IMR-90 (cell line): ENCODE measurements at regions not wholly inside any gene's neighbourhood (a gene's known extent, or its start where the extent isn't known, plus 50 kb on each side); places are given as distances from the start of the nearest gene placed in this dataset.
"Not testable (repeated sequence)": the region's sequence is repeated elsewhere in the genome, so short reads cannot be mapped to it uniquely, and the experiment has no call there.

Experiments used
- ATAC-seq: fragments of 200-7000 bp; cut with Tn5 transposase; 2 replicates; pipeline ENCODE4 v1.9.1; 2020; ENCODE audit warnings: low read depth, mild to moderate bottlenecking, moderate library complexity
- BruUV-seq: library from RNA; stranded (reverse); fragments of 400-500 nt; replicated peaks from 2 replicates; lab custom pipeline; 2021; lab: Mats Ljungman, UMichigan
- CTCF ChIA-PET: fragments of 300-600 bp; formaldehyde crosslinking; extraction: SDS; loops from one replicate; lab custom pipeline; 2021; ENCODE audit warnings: antibody characterized with exemption; lab: Yijun Ruan, JAX
- POLR2A ChIA-PET: fragments of 300-600 bp; sonication (Branson Sonifier 250); formaldehyde crosslinking; loops from one replicate; lab custom pipeline; 2022; ENCODE audit warnings: antibody characterized with exemption; ENCODE audit not compliant: unreplicated experiment; lab: Charles Lee
- DNase-seq: peaks from one replicate; pipeline ENCODE4 v3.0.0; 2013
- H2AFZ ChIP-seq: replicated peaks from 2 replicates; pipeline ENCODE3; 2013; ENCODE audit warnings: low read length, mild to moderate bottlenecking; ENCODE audit not compliant: poor library complexity
- H2AK5ac ChIP-seq: 2 replicates; pipeline ENCODE4 v1.6.1; 2013; ENCODE audit warnings: low read depth, low read length, inconsistent platforms
- H2AK9ac ChIP-seq: replicated peaks from 2 replicates; pipeline ENCODE3; 2013; ENCODE audit warnings: mild to moderate bottlenecking, low read depth, low read length, moderate library complexity; ENCODE audit not compliant: poor library complexity
- H2BK120ac ChIP-seq: 2 replicates; pipeline ENCODE4 v1.6.1; 2013; ENCODE audit warnings: low read depth, low read length, inconsistent platforms
- H2BK15ac ChIP-seq: 3 replicates; pipeline ENCODE4 v1.6.1; 2013; ENCODE audit warnings: low read depth, low read length, inconsistent platforms
- H2BK20ac ChIP-seq: 2 replicates; pipeline ENCODE4 v1.6.1; 2013; ENCODE audit warnings: low read depth, mild to moderate bottlenecking, inconsistent platforms, low read length, moderate library complexity
- H2BK5ac ChIP-seq: 2 replicates; pipeline ENCODE4 v1.6.1; 2013; ENCODE audit warnings: mild to moderate bottlenecking, low read depth, low read length, inconsistent platforms; ENCODE audit not compliant: poor library complexity, severe bottlenecking
- H3K14ac ChIP-seq: replicated peaks from 2 replicates; pipeline ENCODE4 v1.6.1; 2013; ENCODE audit warnings: low read depth, low read length, inconsistent platforms
- H3K18ac ChIP-seq: 2 replicates; pipeline ENCODE4 v1.6.1; 2013; ENCODE audit warnings: low read depth, low read length, control low read depth
- H3K23ac ChIP-seq: 2 replicates; pipeline ENCODE4 v1.6.1; 2013; ENCODE audit warnings: low read depth, low read length, inconsistent platforms
- H3K27ac ChIP-seq: 2 replicates; pipeline ENCODE4 v1.5.1; 2013; ENCODE audit warnings: mild to moderate bottlenecking, control low read depth, low read length; ENCODE audit not compliant: insufficient read depth
- H3K27me3 ChIP-seq: 2 replicates; pipeline ENCODE4 v1.6.1; 2013; ENCODE audit warnings: low read length; ENCODE audit not compliant: control insufficient read depth, insufficient read depth
- H3K36me3 ChIP-seq: 2 replicates; pipeline ENCODE4 v1.6.1; 2013; ENCODE audit warnings: low read length, mixed read lengths; ENCODE audit not compliant: control insufficient read depth, insufficient read depth
- H3K4ac ChIP-seq: 2 replicates; pipeline ENCODE4 v1.6.1; 2013; ENCODE audit warnings: low read depth, low read length, inconsistent platforms
- H3K4me1 ChIP-seq: 2 replicates; pipeline ENCODE4 v1.6.1; 2013; ENCODE audit warnings: low read length, mixed read lengths; ENCODE audit not compliant: control insufficient read depth, insufficient read depth
- H3K4me2 ChIP-seq: 2 replicates; pipeline ENCODE4 v1.6.1; 2013; ENCODE audit warnings: low read depth, mild to moderate bottlenecking, control low read depth, low read length, moderate library complexity
- H3K4me3 ChIP-seq: 2 replicates; pipeline ENCODE4 v1.5.1; 2013; ENCODE audit warnings: low read depth, mild to moderate bottlenecking, control low read depth, low read length, moderate library complexity; ENCODE audit not compliant: insufficient read depth
- H3K56ac ChIP-seq: 2 replicates; pipeline ENCODE4 v1.6.1; 2013; ENCODE audit warnings: low read length, inconsistent platforms; ENCODE audit not compliant: insufficient read depth; ENCODE audit errors: extremely low read depth
- H3K79me1 ChIP-seq, 2 experiments: 2 replicates each; pipeline ENCODE4 v1.6.1; 2013; ENCODE audit warnings: low read length in 2 of 2, inconsistent platforms in 1 of 2, low read depth in 1 of 2
- H3K9ac ChIP-seq: 2 replicates; pipeline ENCODE4 v1.6.1; 2013; ENCODE audit warnings: low read depth, low read length, control low read depth
- H3K9me1 ChIP-seq: 2 replicates; pipeline ENCODE4 v1.6.1; 2013; ENCODE audit warnings: low read length, inconsistent platforms; ENCODE audit not compliant: insufficient read depth
- H3K9me3 ChIP-seq: 2 replicates; pipeline ENCODE4 v1.6.1; 2013; ENCODE audit warnings: low read length; ENCODE audit not compliant: control insufficient read depth, insufficient read depth
- H4K20me1 ChIP-seq: 2 replicates; pipeline ENCODE4 v1.6.1; 2013; ENCODE audit warnings: low read length, inconsistent platforms; ENCODE audit not compliant: insufficient read depth
- H4K5ac ChIP-seq: 2 replicates; pipeline ENCODE4 v1.6.1; 2013; ENCODE audit warnings: mild to moderate bottlenecking, low read depth, low read length, control low read depth
- H4K8ac ChIP-seq, 2 experiments: 2 replicates each; pipeline ENCODE4 v1.6.1; 2013; ENCODE audit warnings: low read depth in 2 of 2, low read length in 2 of 2, control low read depth in 1 of 2, inconsistent platforms in 1 of 2
- H4K91ac ChIP-seq: 2 replicates; pipeline ENCODE4 v1.6.1; 2013; ENCODE audit warnings: low read depth, low read length, inconsistent platforms; ENCODE audit not compliant: insufficient read depth
- BHLHE40 ChIP-seq: fragments of 150-350 bp; IDR thresholded peaks from 2 replicates; pipeline ENCODE4 v1.6.1; 2016; ENCODE audit warnings: mild to moderate bottlenecking, low read depth, low read length
- CEBPB ChIP-seq: IDR thresholded peaks from 2 replicates; pipeline ENCODE4 v1.6.1; 2012; ENCODE audit warnings: low read depth, low read length, improper control_type of control experiment
- CHD1 ChIP-seq: IDR thresholded peaks from 2 replicates; pipeline ENCODE4 v1.6.1; 2012; ENCODE audit warnings: low read depth, low read length, improper control_type of control experiment
- ELK1 ChIP-seq: fragments of 150-350 bp; IDR thresholded peaks from 2 replicates; pipeline ENCODE4 v1.6.1; 2016; ENCODE audit warnings: low read depth, mild to moderate bottlenecking, low read length, moderate library complexity, borderline replicate concordance
- FOS ChIP-seq: fragments of 150-350 bp; IDR thresholded peaks from 2 replicates; pipeline ENCODE4 v1.6.1; 2016; ENCODE audit warnings: low read depth, low read length
- MAFK ChIP-seq: IDR thresholded peaks from 2 replicates; pipeline ENCODE4 v1.6.1; 2012; ENCODE audit warnings: low read depth, low read length, improper control_type of control experiment
- MXI1 ChIP-seq: IDR thresholded peaks from 2 replicates; pipeline ENCODE4 v1.6.1; 2012; ENCODE audit warnings: low read depth, mild to moderate bottlenecking, low read length, moderate library complexity, borderline replicate concordance
- NFE2L2 ChIP-seq: fragments of 150-350 bp; IDR thresholded peaks from 2 replicates; pipeline ENCODE4 v1.6.1; 2016; ENCODE audit warnings: low read depth, mild to moderate bottlenecking, low read length
- POLR2A ChIP-seq: IDR thresholded peaks from 2 replicates; pipeline ENCODE4 v1.6.1; 2012; ENCODE audit warnings: mild to moderate bottlenecking, low read depth, low read length
- RAD21 ChIP-seq: IDR thresholded peaks from 2 replicates; pipeline ENCODE4 v1.6.1; 2012; ENCODE audit warnings: low read length, improper control_type of control experiment
- SMC3 ChIP-seq: fragments of 150-350 bp; IDR thresholded peaks from 2 replicates; pipeline ENCODE4 v1.6.1; 2016; ENCODE audit warnings: low read depth, mild to moderate bottlenecking, antibody characterized with exemption, low read length, moderate library complexity
- WGBS, 2 experiments: methylation state at CpG; one replicate each; pipeline versions ENCODE4 v1.1.5 to v1.1.7; 2013; ENCODE audit warnings: missing lambda C conversion rate in 2 of 2; ENCODE audit not compliant: insufficient read length in 1 of 2; ENCODE audit errors: extremely low coverage in 2 of 2; 5-methylcytosine and 5-hydroxymethylcytosine counted together
- dilution Hi-C: fragments of 300-500 bp; cut with HindIII; formaldehyde crosslinking; loops from one replicate; pipeline ENCODE4 v1.14.3; 2018; ENCODE audit warnings: low sequenced_read_pairs; ENCODE audit not compliant: unreplicated experiment
- in situ Hi-C: fragments of 300-500 bp; cut with MboI; formaldehyde crosslinking; loops from 3 replicates; pipeline ENCODE4 v1.14.3; 2019; ENCODE audit warnings: low sequenced_read_pairs, inconsistent platforms, mixed read lengths
- intact Hi-C: fragments of 100-400 bp; cut with micrococcal nuclease; formaldehyde crosslinking; loops from 2 replicates; pipeline ENCODE4 v1.10.0; 2022

DNA sequence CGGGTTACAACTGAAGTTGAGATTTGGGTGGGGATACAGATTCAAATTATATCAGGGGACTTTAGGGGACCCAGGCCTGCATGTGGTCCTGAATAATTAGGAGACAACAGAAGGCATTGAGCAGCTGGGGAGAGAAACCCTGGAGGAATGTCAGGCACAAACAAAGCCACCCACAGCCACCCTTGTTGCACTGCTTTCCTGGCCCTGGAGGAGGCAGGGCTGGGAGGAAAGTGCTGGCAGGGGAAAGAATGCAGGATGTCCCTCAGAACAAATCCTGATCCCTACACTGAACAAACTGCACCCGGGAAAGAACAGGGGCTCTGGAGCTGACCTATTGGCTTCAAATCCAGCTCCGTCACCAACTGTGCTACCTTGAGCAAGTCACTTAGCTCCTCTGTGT, 214.1 kb upstream of the ATP6AP2 start:
- Histone ChIP-seq H3K9me3 (no peaks in the 10 kb centered on the region; the same call in 1 of the 2 replicates), H2BK15ac (no peak overlapping the region), H4K8ac (no peak overlapping the region), H3K18ac (no peak overlapping the region), H3K56ac (no peak overlapping the region), H3K27me3 (peaks cover 13% of the 10 kb centered on the region), H3K79me1 (no peaks in the 10 kb centered on the region), H3K9ac (no peak overlapping the region), H3K23ac (no peak overlapping the region), H3K4me1 (no peaks in the 10 kb centered on the region), H3K36me3 (no peaks in the 10 kb centered on the region), H3K14ac (no peak overlapping the region), H2BK20ac (no peak overlapping the region), H3K4me3 (no peak overlapping the region), H2BK5ac (no peak overlapping the region), H2AK9ac (no peak overlapping the region), H2AK5ac (no peak overlapping the region), H3K27ac (no peak overlapping the region), H3K4me2 (no peak overlapping the region), H4K20me1 (no peaks in the 10 kb centered on the region), H2BK120ac (no peak overlapping the region), H3K9me1 (no peaks in the 10 kb centered on the region), H2AFZ (no peak overlapping the region), H4K91ac (no peak overlapping the region), H4K5ac (no peak overlapping the region), H3K4ac (no peak overlapping the region)
- CTCF ChIA-PET: no interaction called here
- no CpG with 5 or more reads among the region's 3 CpGs for WGBS, 2 experiments
- DNase-seq (no peak), ATAC-seq (no peak)
- in situ Hi-C loops (no loop called here), intact Hi-C loops (no loop called here), dilution Hi-C loops (no loop called here)
- BruUV-seq: no TSS peak
- POLR2A ChIA-PET: no interaction called here
- no peak for TF ChIP-seq MAFK
- no peak for TF ChIP-seq RAD21
- TF ChIP-seq ELK1: no peak
- TF ChIP-seq BHLHE40: no peak
- no peak for TF ChIP-seq SMC3
- TF ChIP-seq CHD1: no peak
- no peak for TF ChIP-seq POLR2A
- TF ChIP-seq MXI1: no peak
- no peak for TF ChIP-seq FOS
- TF ChIP-seq NFE2L2: no peak
- TF ChIP-seq CEBPB: no peak

DNA sequence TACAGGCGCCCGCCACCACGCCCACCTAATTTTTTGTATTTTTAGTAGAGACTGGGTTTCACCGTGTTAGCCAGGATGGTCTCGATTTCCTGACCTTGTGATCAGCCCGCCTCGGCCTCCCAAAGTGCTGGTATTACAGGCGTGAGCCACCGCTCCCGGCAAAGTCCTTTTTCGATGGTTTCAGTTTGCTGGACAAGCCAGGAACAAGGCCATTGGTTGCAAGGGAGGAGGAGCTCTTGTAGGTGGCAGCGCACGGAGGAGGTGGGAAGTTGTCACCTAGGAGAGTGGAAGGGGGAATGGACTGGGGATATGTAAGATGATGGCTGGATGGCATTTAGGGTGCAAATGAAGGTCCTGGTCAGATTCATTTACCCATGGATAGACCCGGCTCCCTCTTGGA, 218.5 kb upstream of the ATP6AP2 start:
- dilution Hi-C loops, H3K18ac ChIP-seq, H3K4ac ChIP-seq, H4K5ac ChIP-seq, BruUV-seq, H4K8ac ChIP-seq, H3K27ac ChIP-seq, H3K4me3 ChIP-seq, H3K9me3 ChIP-seq, H3K4me2 ChIP-seq, H3K56ac ChIP-seq, H3K9me1 ChIP-seq, H2BK5ac ChIP-seq, H3K23ac ChIP-seq, H4K20me1 ChIP-seq, H2BK120ac ChIP-seq, H3K36me3 ChIP-seq, H2AK9ac ChIP-seq, DNase-seq, CTCF ChIA-PET, H2AFZ ChIP-seq, ATAC-seq, POLR2A ChIA-PET, H3K79me1 ChIP-seq, H3K14ac ChIP-seq, in situ Hi-C loops, H2BK20ac ChIP-seq, H3K4me1 ChIP-seq, H3K9ac ChIP-seq, H3K27me3 ChIP-seq, H2AK5ac ChIP-seq, H4K91ac ChIP-seq, H2BK15ac ChIP-seq, intact Hi-C loops: not testable (repeated sequence)
- WGBS, 2 experiments: 80% methylated on average over 2 of the region's 14 CpGs; no CpG with 5 or more reads in 1 of the 2 experiments
